ENCODE measurements at regions not wholly inside any gene's neighbourhood (a gene's known extent, or its start where the extent isn't known, plus 50 kb on each side); places are given as distances from the start of the nearest gene placed in this dataset.
A peak's percentile ranks its signal among the peaks of the same experiment; 100 is the strongest.

DNA sequence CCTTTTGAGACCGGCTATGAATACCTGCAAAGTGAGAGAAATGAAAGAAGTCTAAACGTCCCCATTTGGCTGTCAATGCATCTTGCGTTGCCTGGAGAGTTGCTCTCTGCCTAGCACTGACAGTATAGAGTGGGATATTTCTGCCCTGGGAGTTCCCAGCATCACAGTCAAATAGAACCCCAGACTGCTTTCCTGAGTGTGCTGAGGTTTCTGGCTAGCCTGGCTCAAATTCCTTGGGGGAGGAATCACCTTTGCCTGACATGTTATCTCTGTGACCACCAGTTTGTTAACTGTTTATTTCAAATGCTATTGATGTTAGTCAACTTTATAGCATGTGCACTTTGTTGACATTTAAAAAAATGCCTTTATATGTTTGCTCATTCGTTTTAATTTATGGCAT is 212.0 kb upstream of the FAM78B start:
- Histone ChIP-seq H3K27ac (ENCODE audit: low read depth in 2 of 2, low read length in 2 of 2) (no peak overlapping the region), H3K4me1 (ENCODE audit: control insufficient read depth in 2 of 3, insufficient read depth in 2 of 3, low read depth in 1 of 3, low read length in 3 of 3) (no peaks in the 10 kb centered on the region), H3K4me3 (ENCODE audit: low read length in 3 of 3) (no peak overlapping the region), H3K9me3 (ENCODE audit: control insufficient read depth in 2 of 3, insufficient read depth in 1 of 3, low read length in 3 of 3) (no peaks in the 10 kb centered on the region), H3K27me3 (ENCODE audit: control insufficient read depth, insufficient read depth, low read length) (no peaks in the 10 kb centered on the region), H3K36me3 (ENCODE audit: control insufficient read depth in 2 of 3, insufficient read depth in 3 of 3, low read length in 3 of 3) (no peaks in the 10 kb centered on the region), H3K9ac (ENCODE audit: low read length in 3 of 3) (no peak overlapping the region)
- TF ChIP-seq, protein P1, sequence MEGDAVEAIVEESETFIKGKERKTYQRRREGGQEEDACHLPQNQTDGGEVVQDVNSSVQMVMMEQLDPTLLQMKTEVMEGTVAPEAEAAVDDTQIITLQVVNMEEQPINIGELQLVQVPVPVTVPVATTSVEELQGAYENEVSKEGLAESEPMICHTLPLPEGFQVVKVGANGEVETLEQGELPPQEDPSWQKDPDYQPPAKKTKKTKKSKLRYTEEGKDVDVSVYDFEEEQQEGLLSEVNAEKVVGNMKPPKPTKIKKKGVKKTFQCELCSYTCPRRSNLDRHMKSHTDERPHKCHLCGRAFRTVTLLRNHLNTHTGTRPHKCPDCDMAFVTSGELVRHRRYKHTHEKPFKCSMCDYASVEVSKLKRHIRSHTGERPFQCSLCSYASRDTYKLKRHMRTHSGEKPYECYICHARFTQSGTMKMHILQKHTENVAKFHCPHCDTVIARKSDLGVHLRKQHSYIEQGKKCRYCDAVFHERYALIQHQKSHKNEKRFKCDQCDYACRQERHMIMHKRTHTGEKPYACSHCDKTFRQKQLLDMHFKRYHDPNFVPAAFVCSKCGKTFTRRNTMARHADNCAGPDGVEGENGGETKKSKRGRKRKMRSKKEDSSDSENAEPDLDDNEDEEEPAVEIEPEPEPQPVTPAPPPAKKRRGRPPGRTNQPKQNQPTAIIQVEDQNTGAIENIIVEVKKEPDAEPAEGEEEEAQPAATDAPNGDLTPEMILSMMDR (IDR thresholded peaks at IDR 0.05; ENCODE audit: borderline replicate concordance, extremely low read depth, insufficient read depth) = no peak
- no peak for FAIRE-seq
- peak in 3 of 5 donors; percentile 21 to 63 (median 37) for DNase-seq
- intact Hi-C loops (cut with DNase I) = no loop called here

GRCh38 chr1:166379447-166379846 is 212.6 kb upstream of the FAM78B start:
- TF ChIP-seq, protein P1 (IDR thresholded peaks at IDR 0.05; ENCODE audit: borderline replicate concordance, extremely low read depth, insufficient read depth) = no peak
- FAIRE-seq (no peak), DNase-seq (peak in 2 of 5 donors; percentile 44 to 55)
- Histone ChIP-seq H3K9me3 (ENCODE audit: control insufficient read depth in 2 of 3, insufficient read depth in 1 of 3, low read length in 3 of 3) (no peaks in the 10 kb centered on the region), H3K4me3 (ENCODE audit: low read length in 3 of 3) (no peak overlapping the region), H3K9ac (ENCODE audit: low read length in 3 of 3) (no peak overlapping the region), H3K27me3 (ENCODE audit: control insufficient read depth, insufficient read depth, low read length) (no peaks in the 10 kb centered on the region), H3K4me1 (ENCODE audit: control insufficient read depth in 2 of 3, insufficient read depth in 2 of 3, low read depth in 1 of 3, low read length in 3 of 3) (no peaks in the 10 kb centered on the region), H3K36me3 (ENCODE audit: control insufficient read depth in 2 of 3, insufficient read depth in 3 of 3, low read length in 3 of 3) (no peaks in the 10 kb centered on the region), H3K27ac (ENCODE audit: low read depth in 2 of 2, low read length in 2 of 2) (no peak overlapping the region)
- intact Hi-C loops (cut with DNase I) = no loop called here

- H3K9ac ChIP-seq (ENCODE audit: low read length in 3 of 3) = no peak overlapping the region
- no peaks in the 10 kb centered on the region for H3K9me3 ChIP-seq (ENCODE audit: control insufficient read depth in 2 of 3, insufficient read depth in 1 of 3, low read length in 3 of 3)
- TF ChIP-seq, protein P1 (IDR thresholded peaks at IDR 0.05; ENCODE audit: borderline replicate concordance, extremely low read depth, insufficient read depth) = no peak
- no peaks in the 10 kb centered on the region for H3K4me1 ChIP-seq (ENCODE audit: control insufficient read depth in 2 of 3, insufficient read depth in 2 of 3, low read depth in 1 of 3, low read length in 3 of 3)
- H3K4me3 ChIP-seq (ENCODE audit: low read length in 3 of 3) = no peak overlapping the region
- H3K27ac ChIP-seq (ENCODE audit: low read depth in 2 of 2, low read length in 2 of 2) = no peak overlapping the region
- H3K36me3 ChIP-seq (ENCODE audit: control insufficient read depth in 2 of 3, insufficient read depth in 3 of 3, low read length in 3 of 3) = no peaks in the 10 kb centered on the region
- intact Hi-C loops (cut with DNase I) = no loop called here
- no peak for DNase-seq
- no peak for FAIRE-seq
- H3K27me3 ChIP-seq (ENCODE audit: control insufficient read depth, insufficient read depth, low read length) = no peaks in the 10 kb centered on the region
Measured at GRCh38 chr1:166383137-166383536, 216.3 kb upstream of the FAM78B start.

- Histone ChIP-seq H3K9me3 (ENCODE audit: control insufficient read depth in 2 of 3, insufficient read depth in 1 of 3, low read length in 3 of 3) (no peaks in the 10 kb centered on the region), H3K4me1 (ENCODE audit: control insufficient read depth in 2 of 3, insufficient read depth in 2 of 3, low read depth in 1 of 3, low read length in 3 of 3) (no peaks in the 10 kb centered on the region), H3K27me3 (ENCODE audit: control insufficient read depth, insufficient read depth, low read length) (no peaks in the 10 kb centered on the region), H3K9ac (ENCODE audit: low read length in 3 of 3) (no peak overlapping the region), H3K27ac (ENCODE audit: low read depth in 2 of 2, low read length in 2 of 2) (no peak overlapping the region), H3K4me3 (ENCODE audit: low read length in 3 of 3) (no peak overlapping the region), H3K36me3 (ENCODE audit: control insufficient read depth in 2 of 3, insufficient read depth in 3 of 3, low read length in 3 of 3) (no peaks in the 10 kb centered on the region)
- intact Hi-C loops (cut with DNase I) = no loop called here
- TF ChIP-seq, protein P1 (IDR thresholded peaks at IDR 0.05; ENCODE audit: borderline replicate concordance, extremely low read depth, insufficient read depth) = no peak
- no peak for DNase-seq
- FAIRE-seq = no peak
Measured at GRCh38 chr1:166383635-166384346, 217.0 kb upstream of the FAM78B start.
